ENCODE measurements at regions not wholly inside any gene's neighbourhood (a gene's known extent, or its start where the extent isn't known, plus 50 kb on each side); places are given as distances from the start of the nearest gene placed in this dataset.

DNA sequence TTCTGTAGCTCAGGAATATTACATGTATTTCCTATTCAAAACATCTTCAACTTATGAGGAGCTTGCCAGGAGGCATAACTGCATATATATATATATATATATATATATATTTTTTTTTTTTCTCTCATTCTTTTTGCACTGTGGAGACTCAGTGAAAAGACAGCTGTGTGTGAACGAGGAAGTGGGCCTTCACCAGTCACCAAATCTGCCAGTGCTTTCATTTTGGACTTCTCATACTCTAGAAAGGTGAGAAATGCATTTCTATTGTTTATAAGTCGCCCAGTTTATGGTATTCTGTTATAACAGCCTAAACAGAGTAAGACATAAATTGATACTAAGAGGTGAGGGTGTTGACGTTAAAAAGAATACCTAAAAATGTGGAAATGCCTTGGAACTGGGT, 710.6 kb downstream of the TRAM1L1 start:
- H3K9ac ChIP-seq (ENCODE audit: low read length in 3 of 3): no peak overlapping the region
- no peak overlapping the region for H3K27ac ChIP-seq (ENCODE audit: low read depth in 2 of 2, low read length in 2 of 2)
- TF ChIP-seq, protein P1, sequence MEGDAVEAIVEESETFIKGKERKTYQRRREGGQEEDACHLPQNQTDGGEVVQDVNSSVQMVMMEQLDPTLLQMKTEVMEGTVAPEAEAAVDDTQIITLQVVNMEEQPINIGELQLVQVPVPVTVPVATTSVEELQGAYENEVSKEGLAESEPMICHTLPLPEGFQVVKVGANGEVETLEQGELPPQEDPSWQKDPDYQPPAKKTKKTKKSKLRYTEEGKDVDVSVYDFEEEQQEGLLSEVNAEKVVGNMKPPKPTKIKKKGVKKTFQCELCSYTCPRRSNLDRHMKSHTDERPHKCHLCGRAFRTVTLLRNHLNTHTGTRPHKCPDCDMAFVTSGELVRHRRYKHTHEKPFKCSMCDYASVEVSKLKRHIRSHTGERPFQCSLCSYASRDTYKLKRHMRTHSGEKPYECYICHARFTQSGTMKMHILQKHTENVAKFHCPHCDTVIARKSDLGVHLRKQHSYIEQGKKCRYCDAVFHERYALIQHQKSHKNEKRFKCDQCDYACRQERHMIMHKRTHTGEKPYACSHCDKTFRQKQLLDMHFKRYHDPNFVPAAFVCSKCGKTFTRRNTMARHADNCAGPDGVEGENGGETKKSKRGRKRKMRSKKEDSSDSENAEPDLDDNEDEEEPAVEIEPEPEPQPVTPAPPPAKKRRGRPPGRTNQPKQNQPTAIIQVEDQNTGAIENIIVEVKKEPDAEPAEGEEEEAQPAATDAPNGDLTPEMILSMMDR (IDR thresholded peaks at IDR 0.05; ENCODE audit: borderline replicate concordance, extremely low read depth, insufficient read depth): no peak
- no peak for DNase-seq
- no peak overlapping the region for H3K4me3 ChIP-seq (ENCODE audit: low read length in 3 of 3)
- FAIRE-seq: no peak
- intact Hi-C loops (cut with DNase I): no loop called here
- no peaks in the 10 kb centered on the region for H3K27me3 ChIP-seq (ENCODE audit: control insufficient read depth, insufficient read depth, low read length)
- no peaks in the 10 kb centered on the region for H3K36me3 ChIP-seq (ENCODE audit: control insufficient read depth in 2 of 3, insufficient read depth in 3 of 3, low read length in 3 of 3)
- H3K4me1 ChIP-seq (ENCODE audit: control insufficient read depth in 2 of 3, insufficient read depth in 2 of 3, low read depth in 1 of 3, low read length in 3 of 3): no peaks in the 10 kb centered on the region
- no peaks in the 10 kb centered on the region for H3K9me3 ChIP-seq (ENCODE audit: control insufficient read depth in 2 of 3, insufficient read depth in 1 of 3, low read length in 3 of 3)

DNA sequence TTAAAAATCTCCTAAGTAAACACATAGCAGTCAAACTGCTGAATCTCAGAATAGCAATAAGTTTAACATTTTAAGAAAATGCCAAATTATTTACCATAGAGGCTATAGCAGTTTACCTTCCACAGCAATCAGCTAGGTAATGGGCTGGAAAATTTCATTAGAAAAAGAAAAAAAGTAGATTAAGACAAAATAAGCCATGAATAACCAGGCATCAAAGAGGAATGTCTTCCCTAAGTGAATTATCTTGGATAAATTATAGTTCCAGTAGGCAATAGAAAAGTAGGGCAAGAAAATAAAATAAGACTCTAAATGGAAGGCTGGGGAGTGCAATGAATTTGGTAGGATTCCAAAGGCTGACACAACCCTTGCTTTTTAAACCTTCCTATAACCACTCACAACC, 722.8 kb downstream of the TRAM1L1 start:
- intact Hi-C loops (cut with DNase I): no loop called here
- no peaks in the 10 kb centered on the region for H3K9me3 ChIP-seq (ENCODE audit: control insufficient read depth in 2 of 3, insufficient read depth in 1 of 3, low read length in 3 of 3)
- no peaks in the 10 kb centered on the region for H3K4me1 ChIP-seq (ENCODE audit: control insufficient read depth in 2 of 3, insufficient read depth in 2 of 3, low read depth in 1 of 3, low read length in 3 of 3)
- DNase-seq: no peak
- TF ChIP-seq, protein P1 (IDR thresholded peaks at IDR 0.05; ENCODE audit: borderline replicate concordance, extremely low read depth, insufficient read depth): no peak
- no peak overlapping the region for H3K27ac ChIP-seq (ENCODE audit: low read depth in 2 of 2, low read length in 2 of 2)
- H3K27me3 ChIP-seq (ENCODE audit: control insufficient read depth, insufficient read depth, low read length): no peaks in the 10 kb centered on the region
- no peak for FAIRE-seq
- no peak overlapping the region for H3K9ac ChIP-seq (ENCODE audit: low read length in 3 of 3)
- H3K36me3 ChIP-seq (ENCODE audit: control insufficient read depth in 2 of 3, insufficient read depth in 3 of 3, low read length in 3 of 3): no peaks in the 10 kb centered on the region
- H3K4me3 ChIP-seq (ENCODE audit: low read length in 3 of 3): no peak overlapping the region

DNA sequence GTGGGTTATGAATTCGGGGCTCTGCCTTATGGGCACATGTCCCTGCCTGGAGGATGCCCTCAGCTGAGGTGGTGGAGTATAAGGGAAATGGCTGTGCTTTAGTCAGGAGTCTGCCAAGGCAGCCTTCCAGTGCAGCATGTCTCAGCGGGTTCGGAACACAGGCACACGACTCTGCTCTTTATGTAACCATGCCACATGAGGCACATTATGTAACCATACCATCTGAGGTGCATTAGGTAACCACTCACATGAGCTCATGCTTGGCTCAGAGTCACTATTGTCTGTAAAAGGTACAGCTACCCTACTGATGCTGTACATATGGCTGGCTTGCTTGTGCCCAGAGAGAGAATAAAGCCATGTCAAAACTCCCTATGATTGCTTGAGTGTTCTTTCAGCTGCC, 723.6 kb downstream of the TRAM1L1 start:
- H3K4me3 ChIP-seq (ENCODE audit: low read length in 3 of 3): no peak overlapping the region
- TF ChIP-seq, protein P1 (IDR thresholded peaks at IDR 0.05; ENCODE audit: borderline replicate concordance, extremely low read depth, insufficient read depth): no peak
- no peaks in the 10 kb centered on the region for H3K27me3 ChIP-seq (ENCODE audit: control insufficient read depth, insufficient read depth, low read length)
- no peaks in the 10 kb centered on the region for H3K36me3 ChIP-seq (ENCODE audit: control insufficient read depth in 2 of 3, insufficient read depth in 3 of 3, low read length in 3 of 3)
- FAIRE-seq (no peak), DNase-seq (no peak)
- no peaks in the 10 kb centered on the region for H3K4me1 ChIP-seq (ENCODE audit: control insufficient read depth in 2 of 3, insufficient read depth in 2 of 3, low read depth in 1 of 3, low read length in 3 of 3)
- H3K9me3 ChIP-seq (ENCODE audit: control insufficient read depth in 2 of 3, insufficient read depth in 1 of 3, low read length in 3 of 3): no peaks in the 10 kb centered on the region
- intact Hi-C loops (cut with DNase I): no loop called here
- H3K9ac ChIP-seq (ENCODE audit: low read length in 3 of 3): no peak overlapping the region
- H3K27ac ChIP-seq (ENCODE audit: low read depth in 2 of 2, low read length in 2 of 2): no peak overlapping the region

DNA sequence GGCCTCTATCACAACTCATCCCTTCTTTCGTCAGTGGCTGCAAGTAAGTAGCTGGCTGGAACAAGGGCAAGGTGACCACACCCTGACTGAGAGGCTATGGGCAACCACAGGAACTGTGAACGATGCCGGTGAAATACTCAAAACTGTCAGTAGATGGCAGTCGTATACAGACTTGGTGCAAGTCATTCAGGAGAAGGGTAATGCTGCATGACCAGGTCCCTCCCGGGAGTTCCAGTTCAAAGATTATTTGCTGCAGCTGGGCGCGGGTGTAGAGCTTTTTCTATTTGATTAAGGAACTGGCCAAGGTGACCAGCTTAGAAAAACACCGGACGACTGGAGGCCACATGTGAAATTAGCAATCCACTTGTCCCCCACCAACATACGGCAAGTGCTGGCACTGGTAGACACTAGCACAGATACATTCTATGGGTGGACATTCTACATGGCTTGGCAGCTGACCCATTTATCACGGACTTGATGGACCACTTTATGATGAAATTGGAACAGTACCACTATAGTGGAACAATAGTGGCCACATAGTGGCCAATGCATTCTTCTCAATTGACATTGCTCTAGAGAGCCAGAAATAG, 726.6 kb downstream of the TRAM1L1 start:
- H3K36me3 ChIP-seq (ENCODE audit: control insufficient read depth in 2 of 3, insufficient read depth in 3 of 3, low read length in 3 of 3): no peaks in the 10 kb centered on the region
- DNase-seq: peak in 4 of 5 donors; percentile 73 to 85 (median 80)
- intact Hi-C loops (cut with DNase I): no loop called here
- no peak overlapping the region for H3K9ac ChIP-seq (ENCODE audit: low read length in 3 of 3)
- H3K4me3 ChIP-seq (ENCODE audit: low read length in 3 of 3): no peak overlapping the region
- TF ChIP-seq, protein P1 (IDR thresholded peaks at IDR 0.05; ENCODE audit: borderline replicate concordance, extremely low read depth, insufficient read depth): peak; percentile 78
- H3K4me1 ChIP-seq (ENCODE audit: control insufficient read depth in 2 of 3, insufficient read depth in 2 of 3, low read depth in 1 of 3, low read length in 3 of 3): no peaks in the 10 kb centered on the region
- FAIRE-seq: peak; percentile 52
- no peaks in the 10 kb centered on the region for H3K27me3 ChIP-seq (ENCODE audit: control insufficient read depth, insufficient read depth, low read length)
- H3K9me3 ChIP-seq (ENCODE audit: control insufficient read depth in 2 of 3, insufficient read depth in 1 of 3, low read length in 3 of 3): no peaks in the 10 kb centered on the region
- no peak overlapping the region for H3K27ac ChIP-seq (ENCODE audit: low read depth in 2 of 2, low read length in 2 of 2)

Data from kidney (tissue), 13 donors.